H9 (cell line): ENCODE measurements at regions not wholly inside any gene's neighbourhood (a gene's known extent, or its start where the extent isn't known, plus 50 kb on each side); places are given as distances from the start of the nearest gene placed in this dataset.

Experiments
- DNase-seq: peaks from one replicate; pipeline ENCODE4 v3.0.0-alpha.2; 2017
- H2AFZ ChIP-seq: one replicate; pipeline ENCODE4 v1.6.1; 2013; ENCODE audit warnings: mild to moderate bottlenecking, low read length, control low read depth, moderate library complexity
- H2AK5ac ChIP-seq: 2 replicates; pipeline ENCODE4 v1.6.1; 2013; ENCODE audit warnings: low read length, control low read depth, mixed read lengths; ENCODE audit not compliant: insufficient read length
- H2BK120ac ChIP-seq: one replicate; pipeline ENCODE4 v1.6.1; 2013; ENCODE audit warnings: low read depth, mild to moderate bottlenecking, low read length, control low read depth, inconsistent platforms; ENCODE audit not compliant: poor library complexity, severe bottlenecking
- H2BK12ac ChIP-seq: 2 replicates; pipeline ENCODE4 v1.6.1; 2013; ENCODE audit warnings: low read length, control low read depth, mixed read lengths, low read depth; ENCODE audit not compliant: insufficient read length
- H2BK15ac ChIP-seq: 2 replicates; pipeline ENCODE4 v1.6.1; 2013; ENCODE audit warnings: low read depth, low read length, control low read depth
- H2BK20ac ChIP-seq: one replicate; pipeline ENCODE4 v1.6.1; 2013; ENCODE audit warnings: low read depth, mild to moderate bottlenecking, low read length, control low read depth, inconsistent platforms; ENCODE audit not compliant: poor library complexity, severe bottlenecking
- H2BK5ac ChIP-seq: 2 replicates; pipeline ENCODE4 v1.6.1; 2013; ENCODE audit warnings: low read length, control low read depth, mixed read lengths; ENCODE audit not compliant: insufficient read length
- H3K14ac ChIP-seq: 2 replicates; pipeline ENCODE4 v1.6.1; 2013; ENCODE audit warnings: low read length, control low read depth; ENCODE audit not compliant: insufficient read depth
- H3K18ac ChIP-seq: 2 replicates; pipeline ENCODE4 v1.6.1; 2013; ENCODE audit warnings: low read depth, mild to moderate bottlenecking, mixed read lengths, low read length, control low read depth; ENCODE audit not compliant: insufficient read length
- H3K23ac ChIP-seq: 2 replicates; pipeline ENCODE4 v1.6.1; 2013; ENCODE audit warnings: low read length, control low read depth, mixed read lengths, low read depth; ENCODE audit not compliant: insufficient read length
- H3K23me2 ChIP-seq: 2 replicates; pipeline ENCODE4 v1.6.1; 2013; ENCODE audit warnings: low read depth, mild to moderate bottlenecking, mixed read lengths, low read length, control low read depth; ENCODE audit not compliant: insufficient read length, poor library complexity, severe bottlenecking
- H3K27ac ChIP-seq: 2 replicates; pipeline ENCODE4 v1.5.1; 2013; ENCODE audit warnings: low read length, control low read depth, mixed read lengths, low read depth; ENCODE audit not compliant: insufficient read length
- H3K27me3 ChIP-seq: 2 replicates; pipeline ENCODE4 v1.6.1; 2013; ENCODE audit warnings: low read length, control low read depth, inconsistent platforms; ENCODE audit not compliant: insufficient read depth
- H3K4ac ChIP-seq: 2 replicates; pipeline ENCODE4 v1.6.1; 2013; ENCODE audit warnings: low read depth, mild to moderate bottlenecking, control low read depth, inconsistent platforms, low read length, moderate library complexity
- H3K4me1 ChIP-seq: 2 replicates; pipeline ENCODE4 v1.6.1; 2013; ENCODE audit warnings: low read length, control low read depth, inconsistent platforms; ENCODE audit not compliant: insufficient read depth
- H3K4me2 ChIP-seq: 2 replicates; pipeline ENCODE4 v1.6.1; 2013; ENCODE audit warnings: low read length, control low read depth, mixed read lengths; ENCODE audit not compliant: insufficient read length, insufficient read depth
- H3K56ac ChIP-seq: 2 replicates; pipeline ENCODE4 v1.6.1; 2013; ENCODE audit warnings: low read depth, mild to moderate bottlenecking, mixed read lengths, low read length, control low read depth; ENCODE audit not compliant: insufficient read length
- H3K79me1 ChIP-seq: 2 replicates; pipeline ENCODE4 v1.6.1; 2013; ENCODE audit warnings: low read depth, mild to moderate bottlenecking, moderate library complexity, low read length, control low read depth, inconsistent platforms; ENCODE audit not compliant: insufficient read depth, poor library complexity, severe bottlenecking
- H3K79me2 ChIP-seq: 2 replicates; pipeline ENCODE4 v1.6.1; 2013; ENCODE audit warnings: low read length, control low read depth, inconsistent platforms; ENCODE audit not compliant: insufficient read depth
- H3K9ac ChIP-seq: 2 replicates; pipeline ENCODE4 v1.6.1; 2013; ENCODE audit warnings: low read length, control low read depth, mixed read lengths; ENCODE audit not compliant: insufficient read length; ENCODE audit errors: extremely low read depth
- H3K9me3 ChIP-seq: one replicate; pipeline ENCODE4 v1.6.1; 2013; ENCODE audit warnings: low read depth, low read length, inconsistent platforms; ENCODE audit not compliant: control insufficient read depth
- H3T11ph ChIP-seq: one replicate; pipeline ENCODE4 v1.6.1; 2013; ENCODE audit warnings: mild to moderate bottlenecking, low read length, control low read depth, inconsistent platforms
- H4K20me1 ChIP-seq: one replicate; pipeline ENCODE4 v1.6.1; 2013; ENCODE audit not compliant: control insufficient read depth, insufficient read length, insufficient read depth
- H4K5ac ChIP-seq: 2 replicates; pipeline ENCODE4 v1.6.1; 2013; ENCODE audit warnings: low read depth, mild to moderate bottlenecking, mixed read lengths, low read length, control low read depth; ENCODE audit not compliant: insufficient read length
- H4K8ac ChIP-seq: replicated peaks from 2 replicates; pipeline ENCODE4 v1.6.1; 2013; ENCODE audit warnings: low read length, control low read depth, mixed read lengths, low read depth; ENCODE audit not compliant: insufficient read length
- H4K91ac ChIP-seq: 2 replicates; pipeline ENCODE4 v1.6.1; 2013; ENCODE audit warnings: low read depth, mild to moderate bottlenecking, moderate library complexity, mixed read lengths, low read length, control low read depth; ENCODE audit not compliant: insufficient read length
- H3K27ac Mint-ChIP-seq, 3 experiments: 2 replicates in 2 of 3; 3 replicates in 1 of 3; pipeline ENCODE4 v1.8.0; 2020 to 2021; ENCODE audit warnings: mixed read lengths in 3 of 3, mild to moderate bottlenecking in 1 of 3, moderate library complexity in 1 of 3
- H3K27me3 Mint-ChIP-seq: 2 replicates; pipeline ENCODE4 v1.8.0; 2021; ENCODE audit warnings: low read depth, mild to moderate bottlenecking, moderate library complexity, mixed read lengths
- H3K36me3 Mint-ChIP-seq, 3 experiments: 2 replicates in 2 of 3; 3 replicates in 1 of 3; pipeline ENCODE4 v1.8.0; 2020 to 2021; ENCODE audit warnings: low read depth in 3 of 3, mixed read lengths in 3 of 3; ENCODE audit not compliant: insufficient read depth in 1 of 3
- H3K4me1 Mint-ChIP-seq, 2 experiments: 2 replicates each; pipeline ENCODE4 v1.8.0; 2020; ENCODE audit warnings: mixed read lengths in 2 of 2
- H3K4me3 Mint-ChIP-seq, 2 experiments: 2 replicates in 1 of 2; 3 replicates in 1 of 2; pipeline ENCODE4 v1.8.0; 2020 to 2021; ENCODE audit warnings: mild to moderate bottlenecking in 2 of 2, mixed read lengths in 2 of 2, moderate library complexity in 1 of 2
- H3K9me3 Mint-ChIP-seq, 2 experiments: 2 replicates in 1 of 2; 3 replicates in 1 of 2; pipeline ENCODE4 v1.8.0; 2020; ENCODE audit warnings: mild to moderate bottlenecking in 2 of 2, mixed read lengths in 2 of 2, moderate library complexity in 1 of 2
- WGBS: extraction: QIAGEN DNeasy Blood & Tissue Kit; methylation state at CpG from one replicate; pipeline ENCODE4 v1.1.7; 2013; ENCODE audit warnings: missing lambda C conversion rate, low lambda C conversion rate, mixed read lengths; ENCODE audit not compliant: insufficient read length; ENCODE audit errors: extremely low coverage; 5-methylcytosine and 5-hydroxymethylcytosine counted together
- TF ChIP-seq, protein P1 (sequence below): fragments of 200-600 bp; sonication (generic); conservative IDR thresholded peaks from 3 replicates; pipeline ENCODE4 v1.8.0; 2021; ENCODE audit warnings: antibody characterized with exemption, mild to moderate bottlenecking

- no peaks in the 10 kb centered on the region for H3K9me3 ChIP-seq
- H3K4me1 Mint-ChIP-seq: no peaks in the 10 kb centered on the region
- no peak overlapping the region for H3K4me3 Mint-ChIP-seq
- H3K18ac ChIP-seq: no peak overlapping the region
- H3K56ac ChIP-seq: no peak overlapping the region
- no peak overlapping the region for H3K27ac Mint-ChIP-seq
- no peak overlapping the region for H3K4me2 ChIP-seq
- no peak overlapping the region for H4K5ac ChIP-seq
- no peak overlapping the region for H2AK5ac ChIP-seq
- no peak overlapping the region for H2BK12ac ChIP-seq
- H3T11ph ChIP-seq: no peak overlapping the region
- H3K4ac ChIP-seq: no peak overlapping the region
- H3K4me1 ChIP-seq: no peaks in the 10 kb centered on the region
- no peaks in the 10 kb centered on the region for H3K23me2 ChIP-seq
- no peak overlapping the region for H4K8ac ChIP-seq
- no peaks in the 10 kb centered on the region for H3K9me3 Mint-ChIP-seq
- no peak overlapping the region for H2AFZ ChIP-seq
- H3K27me3 Mint-ChIP-seq: no peaks in the 10 kb centered on the region
- no peaks in the 10 kb centered on the region for H3K36me3 Mint-ChIP-seq
- TF ChIP-seq, protein P1, sequence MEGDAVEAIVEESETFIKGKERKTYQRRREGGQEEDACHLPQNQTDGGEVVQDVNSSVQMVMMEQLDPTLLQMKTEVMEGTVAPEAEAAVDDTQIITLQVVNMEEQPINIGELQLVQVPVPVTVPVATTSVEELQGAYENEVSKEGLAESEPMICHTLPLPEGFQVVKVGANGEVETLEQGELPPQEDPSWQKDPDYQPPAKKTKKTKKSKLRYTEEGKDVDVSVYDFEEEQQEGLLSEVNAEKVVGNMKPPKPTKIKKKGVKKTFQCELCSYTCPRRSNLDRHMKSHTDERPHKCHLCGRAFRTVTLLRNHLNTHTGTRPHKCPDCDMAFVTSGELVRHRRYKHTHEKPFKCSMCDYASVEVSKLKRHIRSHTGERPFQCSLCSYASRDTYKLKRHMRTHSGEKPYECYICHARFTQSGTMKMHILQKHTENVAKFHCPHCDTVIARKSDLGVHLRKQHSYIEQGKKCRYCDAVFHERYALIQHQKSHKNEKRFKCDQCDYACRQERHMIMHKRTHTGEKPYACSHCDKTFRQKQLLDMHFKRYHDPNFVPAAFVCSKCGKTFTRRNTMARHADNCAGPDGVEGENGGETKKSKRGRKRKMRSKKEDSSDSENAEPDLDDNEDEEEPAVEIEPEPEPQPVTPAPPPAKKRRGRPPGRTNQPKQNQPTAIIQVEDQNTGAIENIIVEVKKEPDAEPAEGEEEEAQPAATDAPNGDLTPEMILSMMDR: no peak
- H3K9ac ChIP-seq: no peak overlapping the region
- H2BK20ac ChIP-seq: no peak overlapping the region
- H3K27ac ChIP-seq: no peak overlapping the region
- no peak overlapping the region for H4K91ac ChIP-seq
- H2BK5ac ChIP-seq: no peak overlapping the region
- H3K27me3 ChIP-seq: no peaks in the 10 kb centered on the region
- H3K14ac ChIP-seq: no peak overlapping the region
- no peaks in the 10 kb centered on the region for H3K79me1 ChIP-seq
- no peaks in the 10 kb centered on the region for H3K79me2 ChIP-seq
- no peak overlapping the region for H2BK120ac ChIP-seq
- H2BK15ac ChIP-seq: no peak overlapping the region
- H3K23ac ChIP-seq: no peak overlapping the region
- no CpG with 5 or more reads among the region's 2 CpGs for WGBS
- DNase-seq: no peak
- no peaks in the 10 kb centered on the region for H4K20me1 ChIP-seq
These were observed 222.2 kb upstream of the ARPP21 start for GRCh38 chr3:35417080-35417479.
